ENCODE measurements at regions not wholly inside any gene's neighbourhood (a gene's known extent, or its start where the extent isn't known, plus 50 kb on each side); places are given as distances from the start of the nearest gene placed in this dataset.

DNA sequence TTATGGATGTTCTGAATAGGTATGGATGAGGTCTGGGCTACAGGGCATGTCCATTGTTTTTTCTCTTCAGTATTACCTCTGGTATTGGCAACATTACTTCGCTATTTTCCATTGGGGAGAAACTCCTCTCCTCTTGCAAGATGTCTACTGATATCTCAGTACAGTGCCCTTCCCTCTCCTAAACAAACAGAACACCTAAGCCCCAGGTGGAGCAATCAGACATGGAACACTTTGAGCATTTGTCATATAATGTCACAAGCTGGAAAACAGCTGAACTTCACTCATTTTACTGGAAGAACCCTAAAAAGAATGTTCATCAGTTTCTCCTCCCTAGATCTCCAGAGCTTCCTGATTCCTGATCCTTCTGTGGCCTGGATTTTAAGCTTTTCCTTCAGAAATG, 339.8 kb downstream of the FRK start:
- no peak overlapping the region for H3K9ac ChIP-seq (ENCODE audit: low read depth, low read length)
- no peaks in the 10 kb centered on the region for H3K4me1 ChIP-seq (ENCODE audit: insufficient read depth, low read length)
- no peaks in the 10 kb centered on the region; the same call in 1 of the 2 replicates for H3K36me3 ChIP-seq (ENCODE audit: insufficient read depth, low read length)
- no peaks in the 10 kb centered on the region for H3K9me3 ChIP-seq (ENCODE audit: control insufficient read depth, insufficient read depth, low read length)

DNA sequence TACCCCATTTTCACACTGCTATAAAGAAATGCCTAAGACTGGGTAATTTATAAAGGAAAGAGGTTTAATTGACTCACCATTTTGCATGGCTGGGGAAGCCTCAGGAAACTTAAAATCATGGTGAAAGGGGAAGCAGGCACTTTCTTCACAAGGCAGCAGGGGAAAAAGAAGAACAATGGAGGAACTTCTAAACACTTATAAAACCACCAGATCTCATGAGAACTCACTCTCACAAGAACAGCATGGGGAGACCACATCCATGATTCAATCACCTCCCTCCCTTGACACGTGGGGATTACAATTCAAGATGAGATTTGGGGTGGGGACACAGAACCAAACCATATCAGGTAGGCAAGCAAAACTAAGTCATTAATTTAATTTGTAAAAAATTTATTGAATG, 343.2 kb downstream of the FRK start:
- Histone ChIP-seq H3K9me3 (ENCODE audit: control insufficient read depth, insufficient read depth, low read length) (no peaks in the 10 kb centered on the region), H3K4me1 (ENCODE audit: insufficient read depth, low read length) (no peaks in the 10 kb centered on the region), H3K9ac (ENCODE audit: low read depth, low read length) (no peak overlapping the region)

DNA sequence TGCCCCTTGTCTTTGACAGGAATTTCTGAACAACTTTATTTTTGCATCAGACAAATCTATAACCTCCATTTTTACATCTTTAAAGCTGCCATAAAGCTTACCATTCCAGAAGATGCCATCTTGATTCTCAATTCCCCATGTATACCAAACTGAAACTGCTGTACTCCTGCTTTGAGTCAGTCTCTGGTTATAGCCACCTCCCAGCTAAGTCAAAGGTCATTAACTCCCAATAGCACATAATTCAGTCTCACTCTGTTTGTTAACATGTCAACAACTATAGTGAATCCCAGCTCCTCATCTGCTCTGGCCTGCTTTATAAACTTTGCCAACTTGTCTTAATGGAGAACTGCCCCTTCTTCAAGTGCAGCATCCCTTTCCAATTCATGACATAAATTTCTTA, 343.6 kb downstream of the FRK start:
- H3K36me3 ChIP-seq (ENCODE audit: insufficient read depth, low read length): no peaks in the 10 kb centered on the region; the same call in 1 of the 2 replicates
- no peaks in the 10 kb centered on the region for H3K4me1 ChIP-seq (ENCODE audit: insufficient read depth, low read length)
- no peaks in the 10 kb centered on the region for H3K9me3 ChIP-seq (ENCODE audit: control insufficient read depth, insufficient read depth, low read length)
- no peak overlapping the region for H3K9ac ChIP-seq (ENCODE audit: low read depth, low read length)

More for the DNA sequence above, 343.2 kb downstream of the FRK start:
- H3K36me3 ChIP-seq (ENCODE audit: insufficient read depth, low read length): no peaks in the 10 kb centered on the region; the same call in 1 of the 2 replicates

DNA sequence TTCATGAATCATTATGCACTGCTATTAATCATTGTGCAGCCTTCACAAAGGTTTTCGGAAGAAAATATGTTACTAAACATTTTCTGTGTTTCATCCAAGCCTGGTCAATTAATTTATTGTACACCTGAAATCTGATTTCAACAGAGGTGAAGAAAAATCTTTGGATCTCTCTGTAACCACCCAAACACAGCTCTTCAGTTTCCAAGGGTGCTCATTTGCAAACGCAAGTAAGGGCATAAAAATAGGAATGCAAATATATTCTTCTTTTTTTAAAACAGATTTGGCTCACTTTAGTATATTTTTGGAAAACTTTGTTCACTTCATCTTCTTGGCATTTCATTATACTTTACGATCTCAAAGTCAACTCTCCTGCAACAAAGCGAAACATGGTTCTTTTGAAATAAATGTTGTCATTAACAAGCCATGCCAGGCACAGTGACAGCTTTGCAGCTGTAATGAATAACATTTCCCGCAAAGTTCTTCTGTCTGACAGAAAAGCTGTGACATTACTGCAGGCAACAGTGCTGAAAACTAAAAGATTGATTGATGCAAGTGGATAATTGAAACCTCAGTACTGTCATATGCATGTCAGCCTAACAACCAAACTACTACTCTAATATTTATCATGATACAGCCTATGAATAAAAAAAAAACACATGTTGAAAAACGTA, 348.3 kb downstream of the FRK start:
- no peaks in the 10 kb centered on the region for H3K9me3 ChIP-seq (ENCODE audit: control insufficient read depth, insufficient read depth, low read length)
- H3K9ac ChIP-seq (ENCODE audit: low read depth, low read length): no peak overlapping the region
- H3K4me1 ChIP-seq (ENCODE audit: insufficient read depth, low read length): no peaks in the 10 kb centered on the region
- no peaks in the 10 kb centered on the region for H3K36me3 ChIP-seq (ENCODE audit: insufficient read depth, low read length)

DNA sequence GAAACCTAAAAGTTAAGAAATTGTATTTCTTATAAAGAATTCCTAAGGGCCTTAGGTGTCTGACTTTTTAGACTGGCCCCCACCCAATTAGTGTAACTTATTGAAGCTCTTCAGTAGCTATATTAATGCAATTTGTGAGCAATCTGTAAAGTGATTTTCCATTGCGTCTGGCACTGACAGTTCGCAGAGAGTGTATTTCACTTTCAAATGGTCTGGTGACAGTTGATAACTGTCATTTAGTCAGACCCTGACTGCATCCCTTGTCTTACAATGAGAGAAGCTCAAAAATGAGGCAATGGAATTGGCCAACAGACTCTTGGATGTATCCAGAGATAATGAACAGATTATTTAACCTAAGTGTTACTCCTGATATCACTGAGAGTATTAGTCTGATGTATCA, 351.8 kb downstream of the FRK start:
- H3K9ac ChIP-seq (ENCODE audit: low read depth, low read length): no peak overlapping the region
- H3K4me1 ChIP-seq (ENCODE audit: insufficient read depth, low read length): no peaks in the 10 kb centered on the region
- no peaks in the 10 kb centered on the region for H3K36me3 ChIP-seq (ENCODE audit: insufficient read depth, low read length)
- H3K9me3 ChIP-seq (ENCODE audit: control insufficient read depth, insufficient read depth, low read length): no peaks in the 10 kb centered on the region

DNA sequence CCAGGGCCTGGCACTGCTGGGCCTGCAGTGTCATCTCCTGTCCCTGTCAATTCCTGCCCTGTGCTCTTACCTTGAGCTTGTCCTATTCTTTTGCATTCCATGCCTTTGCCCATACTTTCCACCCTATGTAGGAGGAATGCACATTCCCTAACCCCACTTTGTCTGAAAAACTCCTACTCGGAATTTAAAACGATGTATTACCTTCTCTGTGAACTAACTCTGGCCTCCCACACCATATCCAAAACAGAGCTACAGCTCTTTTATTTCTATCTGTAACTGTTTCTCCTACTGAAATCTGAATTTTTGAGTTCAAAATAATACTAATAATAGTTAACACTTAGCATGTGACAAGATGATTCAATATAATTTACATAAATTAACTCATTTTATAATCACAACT, 353.7 kb downstream of the FRK start:
- H3K4me1 ChIP-seq (ENCODE audit: insufficient read depth, low read length): no peaks in the 10 kb centered on the region
- H3K9ac ChIP-seq (ENCODE audit: low read depth, low read length): no peak overlapping the region
- H3K9me3 ChIP-seq (ENCODE audit: control insufficient read depth, insufficient read depth, low read length): no peaks in the 10 kb centered on the region
- no peaks in the 10 kb centered on the region for H3K36me3 ChIP-seq (ENCODE audit: insufficient read depth, low read length)

DNA sequence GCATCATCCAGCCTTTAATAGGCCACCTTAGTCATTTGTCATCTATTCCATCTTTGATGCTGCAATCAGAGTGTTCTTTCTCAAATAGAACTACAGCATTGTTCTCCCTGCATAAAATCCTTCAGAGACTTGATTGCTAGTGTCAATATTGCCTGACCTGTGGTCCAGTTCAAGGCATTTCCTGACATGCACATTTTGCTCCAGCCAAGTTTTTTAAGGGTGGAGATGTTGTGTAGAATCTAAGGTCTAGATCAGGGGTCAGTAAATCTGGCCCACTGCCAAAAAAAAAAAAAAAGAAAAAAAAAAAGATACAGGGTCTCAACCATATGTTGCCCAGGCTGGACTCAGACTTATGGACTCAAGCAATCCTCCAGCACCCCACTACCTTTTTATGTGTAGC, 354.4 kb downstream of the FRK start:
- Histone ChIP-seq H3K36me3 (ENCODE audit: insufficient read depth, low read length) (no peaks in the 10 kb centered on the region), H3K4me1 (ENCODE audit: insufficient read depth, low read length) (no peaks in the 10 kb centered on the region), H3K9me3 (ENCODE audit: control insufficient read depth, insufficient read depth, low read length) (no peaks in the 10 kb centered on the region), H3K9ac (ENCODE audit: low read depth, low read length) (no peak overlapping the region)

DNA sequence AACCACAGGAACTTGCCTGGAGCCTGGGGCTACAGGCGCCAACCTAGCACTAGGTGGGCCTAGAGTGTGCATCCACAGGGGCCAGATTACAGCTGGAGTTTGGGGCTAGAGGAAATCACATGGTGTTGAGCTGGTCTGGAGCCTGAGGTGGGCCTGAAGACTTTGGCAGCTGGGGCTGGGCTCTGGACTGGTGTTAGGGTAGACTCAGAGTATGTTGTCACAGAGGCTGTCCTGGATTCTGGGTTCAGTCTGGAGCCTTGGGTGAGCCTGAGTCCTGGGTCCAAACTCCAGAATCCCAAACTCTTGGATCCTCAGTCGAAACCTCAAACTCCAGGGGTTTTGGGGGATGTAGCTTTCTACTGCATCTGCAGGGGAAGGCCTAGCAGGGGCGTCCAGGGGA, 356.7 kb downstream of the FRK start:
- Histone ChIP-seq H3K36me3 (ENCODE audit: insufficient read depth, low read length) (no peaks in the 10 kb centered on the region), H3K9ac (ENCODE audit: low read depth, low read length) (no peak overlapping the region), H3K4me1 (ENCODE audit: insufficient read depth, low read length) (no peaks in the 10 kb centered on the region), H3K9me3 (ENCODE audit: control insufficient read depth, insufficient read depth, low read length) (no peaks in the 10 kb centered on the region)

DNA sequence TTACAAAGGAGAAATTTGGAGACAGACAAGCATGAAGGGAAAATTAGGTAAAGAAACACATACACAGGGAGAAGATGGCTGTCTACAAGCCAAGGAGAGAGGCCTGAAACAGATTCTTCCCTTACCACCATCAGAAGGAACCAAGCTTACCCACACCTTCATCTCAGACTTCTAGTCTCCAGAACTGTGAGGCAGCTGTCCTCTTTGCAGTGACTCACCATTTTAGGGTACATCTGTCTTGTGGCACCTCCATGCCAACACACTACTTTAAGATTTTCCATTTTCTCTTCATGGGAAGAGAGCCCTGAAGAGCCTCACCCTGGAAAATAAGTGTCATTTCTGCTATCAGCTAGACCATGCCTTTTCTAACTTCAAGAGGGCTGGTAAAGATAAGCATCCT, 369.3 kb downstream of the FRK start:
- H3K9me3 ChIP-seq (ENCODE audit: control insufficient read depth, insufficient read depth, low read length): no peaks in the 10 kb centered on the region
- no peaks in the 10 kb centered on the region for H3K4me1 ChIP-seq (ENCODE audit: insufficient read depth, low read length)
- H3K9ac ChIP-seq (ENCODE audit: low read depth, low read length): no peak overlapping the region
- H3K36me3 ChIP-seq (ENCODE audit: insufficient read depth, low read length): no peaks in the 10 kb centered on the region

DNA sequence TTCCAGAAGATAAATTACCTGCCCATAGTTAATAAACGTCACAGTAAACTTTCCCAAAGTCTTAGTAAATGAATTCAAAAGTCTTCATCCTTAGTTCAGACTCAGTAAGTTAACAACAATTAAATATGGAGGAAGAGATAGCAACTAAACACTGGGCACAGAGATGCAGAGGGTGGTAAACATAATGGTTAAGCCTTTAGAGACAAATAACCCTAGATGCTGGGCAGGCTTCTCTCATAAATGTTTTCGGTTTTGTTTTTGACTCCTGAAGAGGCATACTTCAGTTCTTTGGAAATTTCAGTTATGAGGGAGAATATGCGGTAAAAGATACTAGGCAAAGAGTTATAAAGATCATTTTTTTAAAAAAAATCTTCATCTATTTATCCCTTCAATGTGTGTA, 369.8 kb downstream of the FRK start:
- Histone ChIP-seq H3K4me1 (ENCODE audit: insufficient read depth, low read length) (no peaks in the 10 kb centered on the region), H3K9me3 (ENCODE audit: control insufficient read depth, insufficient read depth, low read length) (no peaks in the 10 kb centered on the region), H3K36me3 (ENCODE audit: insufficient read depth, low read length) (no peaks in the 10 kb centered on the region), H3K9ac (ENCODE audit: low read depth, low read length) (no peak overlapping the region)

DNA sequence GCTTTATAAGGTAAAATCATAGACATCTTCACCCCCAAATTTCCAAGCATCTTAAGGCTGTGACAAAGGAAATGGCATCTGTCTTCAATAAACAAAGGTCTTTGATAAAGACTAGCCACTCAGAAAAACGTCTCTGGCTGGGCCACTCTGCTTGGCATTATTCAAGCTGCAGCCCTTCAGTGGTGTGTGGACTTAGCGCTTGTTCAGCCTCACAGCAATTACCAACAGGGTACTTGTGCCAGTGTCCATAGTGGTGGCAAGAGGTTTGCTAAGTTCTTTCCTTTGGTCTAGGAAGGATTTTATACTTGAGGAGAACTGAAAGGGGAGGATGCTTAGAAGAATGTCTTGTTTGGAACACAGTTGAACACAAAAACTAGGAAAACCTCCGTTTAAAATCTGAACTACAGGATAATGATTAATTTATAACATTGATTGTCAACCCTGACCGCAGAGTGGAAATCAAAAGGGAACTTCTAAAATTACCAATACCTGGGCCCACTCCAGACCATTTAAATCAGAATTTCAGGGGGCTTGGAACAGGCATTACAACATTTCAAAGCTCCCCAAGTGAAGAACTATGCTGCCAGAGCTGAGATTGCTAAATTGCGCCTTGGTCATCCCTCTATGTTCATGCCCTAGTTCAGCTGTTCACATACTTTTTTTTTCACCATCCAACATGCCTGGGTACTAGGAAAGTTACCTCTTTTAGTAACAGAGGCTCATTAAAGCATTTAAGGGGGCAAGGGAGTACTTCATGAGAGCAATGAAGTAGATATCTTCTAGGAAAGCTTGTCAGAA, 378.5 kb downstream of the FRK start:
- Histone ChIP-seq H3K4me1 (ENCODE audit: insufficient read depth, low read length) (no peaks in the 10 kb centered on the region), H3K36me3 (ENCODE audit: insufficient read depth, low read length) (no peaks in the 10 kb centered on the region)

DNA sequence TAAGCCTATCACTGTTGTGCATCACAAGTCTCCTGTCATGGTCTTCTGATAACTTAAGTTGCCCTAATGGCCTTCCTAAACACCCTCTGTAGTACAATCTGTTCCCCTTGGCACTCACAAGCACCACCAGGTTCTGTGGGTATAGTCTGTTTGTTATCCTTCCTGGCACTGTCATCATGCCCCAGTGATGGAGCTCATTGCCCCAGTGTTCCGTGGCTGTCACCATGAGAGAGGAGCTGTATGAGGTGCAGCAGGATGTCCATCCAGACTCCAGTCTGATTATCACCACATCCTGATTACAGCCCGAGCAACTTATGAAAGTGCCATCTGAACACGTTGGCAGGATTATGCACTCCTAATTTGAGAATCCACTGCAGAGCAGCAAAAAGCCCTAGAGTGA, 380.1 kb downstream of the FRK start:
- no peak overlapping the region for H3K9ac ChIP-seq (ENCODE audit: low read depth, low read length)
- H3K9me3 ChIP-seq (ENCODE audit: control insufficient read depth, insufficient read depth, low read length): no peaks in the 10 kb centered on the region
- no peaks in the 10 kb centered on the region for H3K4me1 ChIP-seq (ENCODE audit: insufficient read depth, low read length)
- H3K36me3 ChIP-seq (ENCODE audit: insufficient read depth, low read length): no peaks in the 10 kb centered on the region

More for the DNA sequence above, 378.5 kb downstream of the FRK start:
- no peaks in the 10 kb centered on the region for H3K9me3 ChIP-seq (ENCODE audit: control insufficient read depth, insufficient read depth, low read length)
- no peak overlapping the region for H3K9ac ChIP-seq (ENCODE audit: low read depth, low read length)

DNA sequence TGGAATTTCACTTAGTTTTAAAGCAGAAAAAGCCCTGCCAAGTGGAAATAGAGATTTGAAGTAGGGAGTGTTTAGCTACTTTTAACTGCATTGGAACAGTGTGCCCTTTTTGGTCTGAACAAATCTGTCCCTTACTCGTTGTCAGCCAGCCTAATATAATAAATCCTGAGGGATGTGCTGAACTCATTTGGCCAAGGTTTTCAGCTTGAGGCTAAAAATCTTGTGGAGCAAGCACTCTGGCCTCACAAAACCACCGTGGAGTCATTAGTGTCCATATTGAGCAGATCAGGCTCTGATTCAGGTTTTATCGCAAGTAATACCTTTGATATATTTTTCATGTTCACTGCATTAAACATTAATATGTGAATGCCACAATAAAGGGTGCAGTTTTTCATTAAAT, 383.5 kb downstream of the FRK start:
- no peaks in the 10 kb centered on the region for H3K36me3 ChIP-seq (ENCODE audit: insufficient read depth, low read length)
- H3K9ac ChIP-seq (ENCODE audit: low read depth, low read length): no peak overlapping the region
- H3K9me3 ChIP-seq (ENCODE audit: control insufficient read depth, insufficient read depth, low read length): no peaks in the 10 kb centered on the region; the same call in 1 of the 2 replicates
- no peaks in the 10 kb centered on the region for H3K4me1 ChIP-seq (ENCODE audit: insufficient read depth, low read length)

DNA sequence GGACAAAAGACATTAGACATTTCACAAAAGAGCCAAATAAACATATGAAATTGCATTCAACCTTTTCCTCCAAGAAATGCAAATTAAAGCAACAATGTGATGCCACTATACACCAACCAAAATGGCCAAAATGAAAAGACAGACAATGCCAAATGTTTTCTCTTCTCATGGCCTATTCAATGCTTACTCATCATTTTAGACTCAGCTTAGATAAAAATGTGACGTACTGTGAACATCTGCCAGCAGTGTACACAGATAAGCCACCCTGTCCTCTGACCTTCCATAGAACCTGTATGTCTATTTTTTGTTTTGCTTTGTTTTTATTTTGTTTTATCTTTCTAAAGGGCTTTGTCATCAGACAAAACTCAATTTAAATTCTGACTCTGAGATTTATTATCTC, 385.2 kb downstream of the FRK start:
- Histone ChIP-seq H3K9me3 (ENCODE audit: control insufficient read depth, insufficient read depth, low read length) (no peaks in the 10 kb centered on the region; the same call in 1 of the 2 replicates), H3K36me3 (ENCODE audit: insufficient read depth, low read length) (no peaks in the 10 kb centered on the region), H3K4me1 (ENCODE audit: insufficient read depth, low read length) (no peaks in the 10 kb centered on the region), H3K9ac (ENCODE audit: low read depth, low read length) (no peak overlapping the region)

DNA sequence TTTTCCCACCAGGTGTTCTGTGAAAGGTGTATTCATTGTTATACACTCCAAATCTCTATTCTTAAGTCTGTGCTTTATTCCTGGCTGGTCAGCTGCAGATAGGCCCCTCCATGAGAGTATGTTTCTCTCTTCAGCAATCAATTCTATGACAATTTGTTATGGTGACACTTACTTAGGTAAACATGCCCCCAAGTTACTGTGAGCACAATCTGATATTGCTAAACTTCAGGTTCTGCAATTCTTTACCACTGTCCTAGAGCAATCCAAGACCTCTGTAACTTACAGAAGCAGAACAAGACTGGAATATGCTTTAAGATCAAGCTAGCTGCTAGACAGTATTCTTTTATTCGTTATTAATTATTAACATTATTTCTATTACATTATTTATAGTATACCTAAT, 391.9 kb downstream of the FRK start:
- H3K9ac ChIP-seq (ENCODE audit: low read depth, low read length): no peak overlapping the region

More for the DNA sequence above, 391.9 kb downstream of the FRK start:
- H3K9me3 ChIP-seq (ENCODE audit: control insufficient read depth, insufficient read depth, low read length): no peaks in the 10 kb centered on the region
- H3K4me1 ChIP-seq (ENCODE audit: insufficient read depth, low read length): no peaks in the 10 kb centered on the region
- H3K36me3 ChIP-seq (ENCODE audit: insufficient read depth, low read length): no peaks in the 10 kb centered on the region
